22Rv1 (cell line): ENCODE measurements at regions not wholly inside any gene's neighbourhood (a gene's known extent, or its start where the extent isn't known, plus 50 kb on each side); places are given as distances from the start of the nearest gene placed in this dataset.

Experiments used
- CTCF ChIP-seq: fragments of 450-650 bp; IDR thresholded peaks from 2 replicates; pipeline ENCODE4 v1.5.1; 2017; ENCODE audit warnings: mild to moderate bottlenecking
- ZFX ChIP-seq: fragments of 450-650 bp; IDR thresholded peaks from 2 replicates; pipeline ENCODE4 v1.6.1; 2017; ENCODE audit warnings: antibody characterized with exemption, borderline replicate concordance

GRCh38 chr5:94086194-94086593 lies 344.8 kb upstream of the POU5F2 start:
- no peak for TF ChIP-seq CTCF
- TF ChIP-seq ZFX, result no peak
